SK-N-SH treated with all-trans-retinoic acid at 6 μM for 48 hours (cell line): ENCODE measurements at regions not wholly inside any gene's neighbourhood (a gene's known extent, or its start where the extent isn't known, plus 50 kb on each side); places are given as distances from the start of the nearest gene placed in this dataset.

Experiments
- ARNTL ChIP-seq: fragments of 450-650 bp; formaldehyde crosslinking; IDR thresholded peaks from 2 replicates; pipeline ENCODE4 v1.5.0; 2020; ENCODE audit warnings: low read depth, mild to moderate bottlenecking, moderate library complexity, borderline replicate concordance
- GLIS3 ChIP-seq: fragments of 250-450 bp; sonication (Bioruptor Pico); IDR thresholded peaks from 2 replicates; pipeline ENCODE4 v1.5.0; 2020; ENCODE audit warnings: mild to moderate bottlenecking, moderate library complexity
- OSR1 ChIP-seq: fragments of 250-450 bp; sonication (Bioruptor Pico); IDR thresholded peaks from 2 replicates; pipeline ENCODE4 v1.8.0; 2022; ENCODE audit warnings: moderate library complexity, mild to moderate bottlenecking, inconsistent platforms
- SNAI2 ChIP-seq: fragments of 250-450 bp; sonication (Bioruptor Pico); IDR thresholded peaks from 2 replicates; pipeline ENCODE4 v1.5.0; 2020; ENCODE audit warnings: mild to moderate bottlenecking, moderate library complexity
- TOX ChIP-seq: fragments of 250-450 bp; sonication (Bioruptor Pico); IDR thresholded peaks from 2 replicates; pipeline ENCODE4 v1.8.0; 2021; ENCODE audit warnings: mild to moderate bottlenecking, moderate library complexity, borderline replicate concordance
- ZFP30 ChIP-seq: fragments of 450-650 bp; formaldehyde crosslinking; IDR thresholded peaks from 2 replicates; pipeline ENCODE4 v1.5.0; 2022; ENCODE audit warnings: mild to moderate bottlenecking, moderate library complexity
- ZNF565 ChIP-seq: fragments of 450-650 bp; formaldehyde crosslinking; conservative IDR thresholded peaks from 2 replicates; pipeline ENCODE4 v1.5.0; 2020; ENCODE audit warnings: low read depth, mild to moderate bottlenecking, moderate library complexity
- ZNF70 ChIP-seq: fragments of 450-650 bp; formaldehyde crosslinking; IDR thresholded peaks from 2 replicates; pipeline ENCODE4 v1.5.0; 2020; ENCODE audit warnings: mild to moderate bottlenecking, moderate library complexity
- TF ChIP-seq, protein P1 (sequence below): fragments of 250-450 bp; sonication (Bioruptor Pico); IDR thresholded peaks from 2 replicates; pipeline ENCODE4 v1.5.0; 2020; ENCODE audit warnings: mild to moderate bottlenecking, moderate library complexity
- TF ChIP-seq, protein P2 (sequence below): fragments of 250-450 bp; sonication (Bioruptor Pico); IDR thresholded peaks from 2 replicates; pipeline ENCODE4 v1.8.0; 2020; ENCODE audit warnings: mild to moderate bottlenecking, moderate library complexity, borderline replicate concordance
- TF ChIP-seq, protein P3 (sequence below): fragments of 250-450 bp; sonication (Bioruptor Pico); IDR thresholded peaks from 2 replicates; pipeline ENCODE4 v1.5.1; 2021; ENCODE audit warnings: mild to moderate bottlenecking, moderate library complexity

DNA sequence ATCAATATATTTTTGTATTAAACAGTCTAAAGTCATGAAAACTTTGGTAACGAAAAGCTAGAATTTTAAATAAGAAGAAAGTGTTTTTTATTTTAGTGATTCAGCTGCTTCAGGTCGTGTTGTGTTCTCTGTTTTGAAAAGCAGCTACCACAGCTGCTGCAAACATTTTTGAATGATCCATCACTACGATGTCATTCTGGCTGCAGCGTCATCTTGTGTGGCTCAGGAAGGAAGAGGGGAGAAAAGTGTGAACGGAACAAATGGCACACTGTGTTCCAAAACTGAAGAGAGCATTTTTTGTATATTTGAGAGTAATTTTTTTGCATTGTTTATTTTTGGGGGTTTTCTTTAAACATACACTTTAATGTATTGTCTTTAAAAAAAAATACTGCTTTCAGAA, 323.0 kb upstream of the ADGRL2 start:
- no peak for TF ChIP-seq GLIS3
- TF ChIP-seq, protein P1, sequence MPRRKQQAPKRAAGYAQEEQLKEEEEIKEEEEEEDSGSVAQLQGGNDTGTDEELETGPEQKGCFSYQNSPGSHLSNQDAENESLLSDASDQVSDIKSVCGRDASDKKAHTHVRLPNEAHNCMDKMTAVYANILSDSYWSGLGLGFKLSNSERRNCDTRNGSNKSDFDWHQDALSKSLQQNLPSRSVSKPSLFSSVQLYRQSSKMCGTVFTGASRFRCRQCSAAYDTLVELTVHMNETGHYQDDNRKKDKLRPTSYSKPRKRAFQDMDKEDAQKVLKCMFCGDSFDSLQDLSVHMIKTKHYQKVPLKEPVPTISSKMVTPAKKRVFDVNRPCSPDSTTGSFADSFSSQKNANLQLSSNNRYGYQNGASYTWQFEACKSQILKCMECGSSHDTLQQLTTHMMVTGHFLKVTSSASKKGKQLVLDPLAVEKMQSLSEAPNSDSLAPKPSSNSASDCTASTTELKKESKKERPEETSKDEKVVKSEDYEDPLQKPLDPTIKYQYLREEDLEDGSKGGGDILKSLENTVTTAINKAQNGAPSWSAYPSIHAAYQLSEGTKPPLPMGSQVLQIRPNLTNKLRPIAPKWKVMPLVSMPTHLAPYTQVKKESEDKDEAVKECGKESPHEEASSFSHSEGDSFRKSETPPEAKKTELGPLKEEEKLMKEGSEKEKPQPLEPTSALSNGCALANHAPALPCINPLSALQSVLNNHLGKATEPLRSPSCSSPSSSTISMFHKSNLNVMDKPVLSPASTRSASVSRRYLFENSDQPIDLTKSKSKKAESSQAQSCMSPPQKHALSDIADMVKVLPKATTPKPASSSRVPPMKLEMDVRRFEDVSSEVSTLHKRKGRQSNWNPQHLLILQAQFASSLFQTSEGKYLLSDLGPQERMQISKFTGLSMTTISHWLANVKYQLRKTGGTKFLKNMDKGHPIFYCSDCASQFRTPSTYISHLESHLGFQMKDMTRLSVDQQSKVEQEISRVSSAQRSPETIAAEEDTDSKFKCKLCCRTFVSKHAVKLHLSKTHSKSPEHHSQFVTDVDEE (CRISPR knock-in tag) = no peak
- no peak for TF ChIP-seq OSR1 (CRISPR knock-in tag)
- no peak for TF ChIP-seq SNAI2 (CRISPR knock-in tag)
- TF ChIP-seq ARNTL (CRISPR knock-in tag) = no peak
- TF ChIP-seq, protein P2, sequence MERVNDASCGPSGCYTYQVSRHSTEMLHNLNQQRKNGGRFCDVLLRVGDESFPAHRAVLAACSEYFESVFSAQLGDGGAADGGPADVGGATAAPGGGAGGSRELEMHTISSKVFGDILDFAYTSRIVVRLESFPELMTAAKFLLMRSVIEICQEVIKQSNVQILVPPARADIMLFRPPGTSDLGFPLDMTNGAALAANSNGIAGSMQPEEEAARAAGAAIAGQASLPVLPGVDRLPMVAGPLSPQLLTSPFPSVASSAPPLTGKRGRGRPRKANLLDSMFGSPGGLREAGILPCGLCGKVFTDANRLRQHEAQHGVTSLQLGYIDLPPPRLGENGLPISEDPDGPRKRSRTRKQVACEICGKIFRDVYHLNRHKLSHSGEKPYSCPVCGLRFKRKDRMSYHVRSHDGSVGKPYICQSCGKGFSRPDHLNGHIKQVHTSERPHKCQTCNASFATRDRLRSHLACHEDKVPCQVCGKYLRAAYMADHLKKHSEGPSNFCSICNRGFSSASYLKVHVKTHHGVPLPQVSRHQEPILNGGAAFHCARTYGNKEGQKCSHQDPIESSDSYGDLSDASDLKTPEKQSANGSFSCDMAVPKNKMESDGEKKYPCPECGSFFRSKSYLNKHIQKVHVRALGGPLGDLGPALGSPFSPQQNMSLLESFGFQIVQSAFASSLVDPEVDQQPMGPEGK (CRISPR knock-in tag) = no peak
- TF ChIP-seq ZFP30 = no peak
- TF ChIP-seq, protein P3, sequence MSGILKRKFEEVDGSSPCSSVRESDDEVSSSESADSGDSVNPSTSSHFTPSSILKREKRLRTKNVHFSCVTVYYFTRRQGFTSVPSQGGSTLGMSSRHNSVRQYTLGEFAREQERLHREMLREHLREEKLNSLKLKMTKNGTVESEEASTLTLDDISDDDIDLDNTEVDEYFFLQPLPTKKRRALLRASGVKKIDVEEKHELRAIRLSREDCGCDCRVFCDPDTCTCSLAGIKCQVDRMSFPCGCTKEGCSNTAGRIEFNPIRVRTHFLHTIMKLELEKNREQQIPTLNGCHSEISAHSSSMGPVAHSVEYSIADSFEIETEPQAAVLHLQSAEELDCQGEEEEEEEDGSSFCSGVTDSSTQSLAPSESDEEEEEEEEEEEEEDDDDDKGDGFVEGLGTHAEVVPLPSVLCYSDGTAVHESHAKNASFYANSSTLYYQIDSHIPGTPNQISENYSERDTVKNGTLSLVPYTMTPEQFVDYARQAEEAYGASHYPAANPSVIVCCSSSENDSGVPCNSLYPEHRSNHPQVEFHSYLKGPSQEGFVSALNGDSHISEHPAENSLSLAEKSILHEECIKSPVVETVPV = no peak
- no peak for TF ChIP-seq ZNF565
- no peak for TF ChIP-seq TOX (CRISPR knock-in tag)
- TF ChIP-seq ZNF70 (CRISPR knock-in tag) = no peak
